Keratinocyte (primary cell): ENCODE measurements at regions not wholly inside any gene's neighbourhood (a gene's known extent, or its start where the extent isn't known, plus 50 kb on each side); places are given as distances from the start of the nearest gene placed in this dataset.

Experiments
- DNase-seq: peaks from one replicate; pipeline ENCODE4 v3.0.0-alpha.2; 2011; ENCODE audit warnings: low read depth, missing footprints, low spot score
- FAIRE-seq: peaks from 2 replicates; lab custom pipeline; 2011; peaks lifted over from hg19 to GRCh38; lab: Jason Lieb, UNC
- H2AFZ ChIP-seq: 2 replicates; pipeline ENCODE4 v1.6.0; 2012; ENCODE audit warnings: low read length, control low read depth, inconsistent platforms; ENCODE audit not compliant: control insufficient read depth
- H3K27ac ChIP-seq: 2 replicates; pipeline ENCODE4 v1.5.1; 2011; ENCODE audit warnings: low read length; ENCODE audit not compliant: control insufficient read depth, insufficient read depth
- H3K27me3 ChIP-seq: 3 replicates; pipeline ENCODE4 v1.6.0; 2011; ENCODE audit warnings: low read length; ENCODE audit not compliant: control insufficient read depth, insufficient read depth; ENCODE audit errors: extremely low read depth
- H3K36me3 ChIP-seq, 2 experiments: 2 replicates in 1 of 2; 3 replicates in 1 of 2; pipeline ENCODE4 v1.5.1; 2011; ENCODE audit warnings: low read length in 2 of 2, mild to moderate bottlenecking in 1 of 2; ENCODE audit not compliant: control insufficient read depth in 2 of 2, insufficient read depth in 2 of 2; ENCODE audit errors: extremely low read depth in 1 of 2
- H3K4me1 ChIP-seq: 3 replicates; pipeline ENCODE4 v1.5.1; 2011; ENCODE audit warnings: low read length; ENCODE audit not compliant: control insufficient read depth, insufficient read depth; ENCODE audit errors: extremely low read depth
- H3K4me2 ChIP-seq: 3 replicates; pipeline ENCODE4 v1.6.0; 2011; ENCODE audit warnings: low read depth, low read length; ENCODE audit not compliant: control insufficient read depth, insufficient read depth; ENCODE audit errors: extremely low read depth
- H3K4me3 ChIP-seq, 3 experiments: fragments of 200-600 bp in 1 of 3; sonication (generic) in 1 of 3; 2 replicates in 2 of 3; 3 replicates in 1 of 3; pipeline ENCODE4 v1.5.1; 2011 to 2016; ENCODE audit warnings: low read length in 3 of 3, mild to moderate bottlenecking in 3 of 3, control low read depth in 2 of 3, inconsistent platforms in 1 of 3, low read depth in 1 of 3, mixed read lengths in 1 of 3, mixed run types in 1 of 3, moderate library complexity in 1 of 3; ENCODE audit not compliant: control insufficient read depth in 2 of 3, insufficient read depth in 2 of 3; ENCODE audit errors: extremely low read depth in 1 of 3
- H3K79me2 ChIP-seq: 2 replicates; pipeline ENCODE4 v1.6.0; 2012; ENCODE audit warnings: low read length; ENCODE audit not compliant: control insufficient read depth, insufficient read depth
- H3K9ac ChIP-seq: 3 replicates; pipeline ENCODE4 v1.6.0; 2011; ENCODE audit warnings: low read length; ENCODE audit not compliant: control insufficient read depth, insufficient read depth; ENCODE audit errors: extremely low read depth
- H3K9me1 ChIP-seq: 3 replicates; pipeline ENCODE4 v1.6.0; 2011; ENCODE audit warnings: low read length; ENCODE audit not compliant: control insufficient read depth, insufficient read depth; ENCODE audit errors: extremely low read depth
- H3K9me3 ChIP-seq: 2 replicates; pipeline ENCODE4 v1.5.1; 2012; ENCODE audit warnings: low read depth, low read length; ENCODE audit not compliant: control insufficient read depth
- H4K20me1 ChIP-seq: 3 replicates; pipeline ENCODE4 v1.6.0; 2011; ENCODE audit warnings: low read length; ENCODE audit not compliant: control insufficient read depth, insufficient read depth; ENCODE audit errors: extremely low read depth
- CTCF ChIP-seq, 3 experiments: IDR thresholded peaks in 1 of 3; conservative IDR thresholded peaks in 1 of 3; optimal IDR thresholded peaks in 1 of 3; 2 replicates in 2 of 3; 3 replicates in 1 of 3; pipeline versions ENCODE3 to v1.5.1; 2011; ENCODE audit warnings: low read length in 3 of 3, mild to moderate bottlenecking in 3 of 3, moderate library complexity in 2 of 3, control low read depth in 1 of 3, inconsistent platforms in 1 of 3; ENCODE audit not compliant: insufficient read depth in 2 of 3; ENCODE audit errors: extremely low read depth in 1 of 3
- EZH2 ChIP-seq: IDR thresholded peaks from one replicate; pipeline ENCODE4 v1.6.1; 2012; ENCODE audit warnings: inconsistent platforms, mild to moderate bottlenecking, low read length, moderate library complexity
- dilution Hi-C: fragments of 300-500 bp; cut with MboI; formaldehyde crosslinking; loops from one replicate; pipeline ENCODE4 v1.7.0; 2020; ENCODE audit warnings: low sequenced_read_pairs; ENCODE audit not compliant: extremely low pct_ligation_motif_present

GRCh38 chr2:173831312-173832229 lies 133.6 kb downstream of the SP3 start:
- Histone ChIP-seq H3K36me3 (no peaks in the 10 kb centered on the region), H2AFZ (no peak overlapping the region), H4K20me1 (no peaks in the 10 kb centered on the region), H3K27ac (no peak overlapping the region), H3K9ac (no peak overlapping the region), H3K4me2 (no peak overlapping the region), H3K27me3 (no peaks in the 10 kb centered on the region), H3K79me2 (no peaks in the 10 kb centered on the region), H3K4me3 (no peak overlapping the region), H3K9me3 (no peaks in the 10 kb centered on the region), H3K4me1 (peaks cover 10% of the 10 kb centered on the region), H3K9me1 (no peaks in the 10 kb centered on the region)
- dilution Hi-C loops, result no loop called here
- no peak for TF ChIP-seq EZH2
- TF ChIP-seq CTCF (optimal IDR thresholded peaks at IDR 0.05 in 1 of 3, IDR thresholded peaks at IDR 0.05 in 1 of 3, conservative IDR thresholded peaks at IDR 0.05 in 1 of 3; ENCODE audit: extremely low read depth in 1 of 3, insufficient read depth in 2 of 3, low read length in 3 of 3), result no peak
- FAIRE-seq (no peak), DNase-seq (no peak)

GRCh38 chr2:173834141-173834540 lies 131.0 kb downstream of the SP3 start:
- no peak overlapping the region for H2AFZ ChIP-seq
- H3K27ac ChIP-seq, result no peak overlapping the region
- H3K27me3 ChIP-seq, result no peaks in the 10 kb centered on the region
- dilution Hi-C loops, result no loop called here
- no peak for FAIRE-seq
- TF ChIP-seq EZH2 (no peak), CTCF (optimal IDR thresholded peaks at IDR 0.05 in 1 of 3, IDR thresholded peaks at IDR 0.05 in 1 of 3, conservative IDR thresholded peaks at IDR 0.05 in 1 of 3; ENCODE audit: extremely low read depth in 1 of 3, insufficient read depth in 2 of 3, low read length in 3 of 3) (no peak)
- H3K9ac ChIP-seq, result no peak overlapping the region
- no peak overlapping the region for H3K4me2 ChIP-seq
- no peaks in the 10 kb centered on the region for H3K4me1 ChIP-seq
- no peaks in the 10 kb centered on the region for H4K20me1 ChIP-seq
- H3K4me3 ChIP-seq, result no peak overlapping the region
- no peaks in the 10 kb centered on the region for H3K9me1 ChIP-seq
- no peaks in the 10 kb centered on the region for H3K36me3 ChIP-seq
- no peaks in the 10 kb centered on the region for H3K79me2 ChIP-seq
- no peaks in the 10 kb centered on the region for H3K9me3 ChIP-seq
- no peak for DNase-seq
